GM12878 (cell line): ENCODE measurements at regions not wholly inside any gene's neighbourhood (a gene's known extent, or its start where the extent isn't known, plus 50 kb on each side); places are given as distances from the start of the nearest gene placed in this dataset.
A peak's percentile ranks its signal among the peaks of the same experiment; 100 is the strongest.

ENCODE experiments used
- ATAC-seq: fragments of 200-7000 bp; cut with Tn5 transposase; 3 replicates; pipeline ENCODE4 v1.9.1; 2020; ENCODE audit warnings: mild to moderate bottlenecking, moderate library complexity
- BruUV-seq: library from RNA; stranded (reverse); fragments of 400-500 nt; replicated peaks from 2 replicates; lab custom pipeline; 2021; lab: Mats Ljungman, UMichigan
- CTCF ChIA-PET: fragments of 300-600 bp; sonication (Branson Sonifier 250); formaldehyde crosslinking; extraction: SDS; loops from one replicate; lab custom pipeline; 2021; ENCODE audit warnings: inconsistent platforms; lab: Yijun Ruan, JAX
- POLR2A ChIA-PET: fragments of 350-600 bp; formaldehyde crosslinking; extraction: SDS; loops from one replicate; lab custom pipeline; 2021; ENCODE audit warnings: inconsistent platforms; lab: Charles Lee
- RAD21 ChIA-PET: fragments of 300-600 bp; sonication (Branson Sonifier 250); formaldehyde crosslinking; loops from one replicate; lab custom pipeline; 2023; ENCODE audit warnings: antibody characterized with exemption; ENCODE audit not compliant: unreplicated experiment; lab: Charles Lee
- SMC1A ChIA-PET: fragments of 300-600 bp; sonication (Branson Sonifier 250); formaldehyde crosslinking; loops from one replicate; lab custom pipeline; 2023; ENCODE audit not compliant: unreplicated experiment, uncharacterized antibody; lab: Charles Lee
- DNase-seq: peaks from one replicate; pipeline ENCODE4 v3.0.0-alpha.2; 2011; ENCODE audit warnings: low read depth, low spot score
- FAIRE-seq: peaks from 3 replicates; lab custom pipeline; 2011; peaks lifted over from hg19 to GRCh38; lab: Jason Lieb, UNC
- H2AFZ ChIP-seq: 2 replicates; pipeline ENCODE4 v1.6.0; 2011; ENCODE audit warnings: low read depth, low read length, control low read depth; ENCODE audit not compliant: control insufficient read depth
- H3K27ac ChIP-seq: 2 replicates; pipeline ENCODE4 v1.5.1; 2011; ENCODE audit warnings: control low read depth; ENCODE audit not compliant: control insufficient read depth, insufficient read depth
- H3K27me3 ChIP-seq, 2 experiments: replicated peaks in 1 of 2; 2 replicates each; pipeline versions ENCODE4 v1.6.0 to v1.6.1; 2011; ENCODE audit warnings: low read length in 1 of 2; ENCODE audit not compliant: control insufficient read depth in 2 of 2, insufficient read depth in 2 of 2
- H3K36me3 ChIP-seq, 2 experiments: 2 replicates each; pipeline ENCODE4 v1.5.1; 2011; ENCODE audit warnings: low read length in 1 of 2; ENCODE audit not compliant: control insufficient read depth in 2 of 2, insufficient read depth in 2 of 2
- H3K4me1 ChIP-seq: 2 replicates; pipeline ENCODE4 v1.6.1; 2011; ENCODE audit warnings: mild to moderate bottlenecking, low read length, moderate library complexity, mixed read lengths; ENCODE audit not compliant: control insufficient read depth, insufficient read depth
- H3K4me2 ChIP-seq: 2 replicates; pipeline ENCODE4 v1.6.0; 2011; ENCODE audit warnings: control low read depth; ENCODE audit not compliant: control insufficient read depth, insufficient read depth
- H3K4me3 ChIP-seq: fragments of 200-600 bp; sonication (generic); 2 replicates; pipeline ENCODE4 v1.5.1; 2016
- H3K79me2 ChIP-seq: 2 replicates; pipeline ENCODE4 v1.6.0; 2011; ENCODE audit warnings: low read length; ENCODE audit not compliant: control insufficient read depth, insufficient read depth
- H3K9ac ChIP-seq: 2 replicates; pipeline ENCODE4 v1.8.0; 2011; ENCODE audit warnings: low read length, control low read depth, mixed read lengths; ENCODE audit not compliant: control insufficient read depth, insufficient read depth
- H3K9me3 ChIP-seq: replicated peaks from 3 replicates; pipeline ENCODE4 v1.5.1; 2011; ENCODE audit warnings: mild to moderate bottlenecking, low read length; ENCODE audit not compliant: control insufficient read depth, insufficient read depth
- H4K20me1 ChIP-seq: 2 replicates; pipeline ENCODE4 v1.6.0; 2011; ENCODE audit not compliant: control insufficient read depth, insufficient read depth
- BACH1 ChIP-seq: fragments of 450-650 bp; IDR thresholded peaks from 2 replicates; pipeline ENCODE4 v1.6.1; 2017; ENCODE audit warnings: mild to moderate bottlenecking, borderline replicate concordance
- CBFB ChIP-seq: IDR thresholded peaks from 2 replicates; pipeline ENCODE4 v1.6.1; 2016; ENCODE audit warnings: antibody characterized with exemption, low read depth
- LARP7 ChIP-seq: fragments of 450-650 bp; IDR thresholded peaks from 2 replicates; pipeline ENCODE4 v1.6.1; 2017; ENCODE audit warnings: mild to moderate bottlenecking
- SMAD1 ChIP-seq: fragments of 450-650 bp; IDR thresholded peaks from 2 replicates; pipeline ENCODE4 v1.6.1; 2018; ENCODE audit warnings: mild to moderate bottlenecking, low read depth; ENCODE audit not compliant: partially characterized antibody
- SMAD5 ChIP-seq: IDR thresholded peaks from 2 replicates; pipeline ENCODE4 v1.6.1; 2016; ENCODE audit warnings: antibody characterized with exemption, low read depth
- SMARCA5 ChIP-seq: fragments of 450-650 bp; IDR thresholded peaks from 2 replicates; pipeline ENCODE4 v1.6.1; 2017; ENCODE audit warnings: mild to moderate bottlenecking
- TARDBP ChIP-seq: IDR thresholded peaks from 2 replicates; pipeline ENCODE4 v1.6.1; 2016; ENCODE audit warnings: borderline replicate concordance
- TCF12 ChIP-seq: IDR thresholded peaks from 2 replicates; pipeline ENCODE4 v1.6.1; 2011; ENCODE audit warnings: low read depth, mild to moderate bottlenecking, low read length
- ZBED1 ChIP-seq: IDR thresholded peaks from 2 replicates; pipeline ENCODE4 v1.6.1; 2016; ENCODE audit warnings: borderline replicate concordance
- ZNF274 ChIP-seq: IDR thresholded peaks from one replicate; pipeline ENCODE4 v1.8.0; 2011; ENCODE audit not compliant: insufficient read length, insufficient read depth
- ZSCAN29 ChIP-seq: fragments of 450-650 bp; IDR thresholded peaks from 2 replicates; pipeline ENCODE4 v1.6.1; 2017; ENCODE audit warnings: mild to moderate bottlenecking, moderate library complexity
- WGBS: methylation state at CpG from one replicate; pipeline ENCODE4 v1.1.6; 2016; ENCODE audit warnings: low lambda C conversion rate; ENCODE audit not compliant: insufficient replicate concordance, insufficient coverage; ENCODE audit errors: missing lambda C conversion rate; 5-methylcytosine and 5-hydroxymethylcytosine counted together
- in situ Hi-C: fragments of 300-500 bp; cut with MboI; formaldehyde crosslinking; loops from 9 replicates; pipeline ENCODE4 v1.14.3; 2018; ENCODE audit warnings: mixed read lengths
- intact Hi-C: fragments of 100-400 bp; cut with micrococcal nuclease; formaldehyde crosslinking; loops from one replicate; pipeline ENCODE4 v1.14.2; 2022; ENCODE audit not compliant: unreplicated experiment
- TF ChIP-seq, protein P1 (sequence below): fragments of 450-650 bp; IDR thresholded peaks from 2 replicates; pipeline ENCODE4 v1.6.1; 2017; ENCODE audit warnings: antibody characterized with exemption, mild to moderate bottlenecking, moderate library complexity
- TF ChIP-seq, protein P2 (sequence below): fragments of 450-650 bp; formaldehyde crosslinking; IDR thresholded peaks from 2 replicates; pipeline ENCODE4 v1.4.0; 2022; ENCODE audit warnings: mild to moderate bottlenecking, moderate library complexity

DNA sequence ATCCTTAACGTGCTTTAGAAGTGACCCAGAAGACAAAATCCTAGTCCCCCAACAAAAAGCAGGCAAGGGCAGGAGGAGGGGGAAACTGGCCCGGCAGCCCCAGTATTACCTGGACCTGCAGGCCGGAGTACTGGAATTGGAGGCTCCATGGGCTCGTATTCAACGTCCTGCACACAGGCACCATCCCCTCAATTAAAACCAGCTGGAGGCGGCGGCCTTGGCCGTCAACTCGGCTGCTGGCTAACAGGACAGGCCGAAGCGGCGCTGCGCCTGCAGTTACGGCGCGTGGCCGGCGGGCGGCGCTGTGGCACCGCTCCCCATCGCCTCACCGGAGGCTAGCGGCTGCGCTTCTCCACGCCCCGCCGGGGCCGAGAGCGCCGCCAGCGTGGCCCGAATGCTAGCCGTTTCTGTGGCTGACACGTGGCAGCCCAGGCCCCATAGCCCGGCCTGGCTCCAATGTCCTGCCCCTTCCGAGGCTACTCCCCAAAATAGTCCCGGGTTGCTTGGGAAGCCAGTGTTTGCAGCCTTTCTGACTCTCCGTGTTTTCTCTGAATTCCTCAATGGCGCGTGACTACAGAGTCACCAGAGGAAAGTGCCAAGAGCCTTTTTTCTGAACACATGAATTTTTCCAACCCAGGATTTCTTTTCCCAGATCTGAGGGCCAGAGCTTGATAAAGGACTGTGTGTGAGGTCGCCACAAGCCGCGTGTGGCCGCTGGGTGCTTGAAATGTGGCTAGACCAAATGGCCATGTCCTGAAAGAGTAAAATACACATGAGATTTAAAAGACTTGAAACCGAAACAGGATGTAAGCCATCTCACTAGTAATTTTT is 82.5 kb downstream of the HHIPL2 start (continued):
- TF ChIP-seq, protein P1, sequence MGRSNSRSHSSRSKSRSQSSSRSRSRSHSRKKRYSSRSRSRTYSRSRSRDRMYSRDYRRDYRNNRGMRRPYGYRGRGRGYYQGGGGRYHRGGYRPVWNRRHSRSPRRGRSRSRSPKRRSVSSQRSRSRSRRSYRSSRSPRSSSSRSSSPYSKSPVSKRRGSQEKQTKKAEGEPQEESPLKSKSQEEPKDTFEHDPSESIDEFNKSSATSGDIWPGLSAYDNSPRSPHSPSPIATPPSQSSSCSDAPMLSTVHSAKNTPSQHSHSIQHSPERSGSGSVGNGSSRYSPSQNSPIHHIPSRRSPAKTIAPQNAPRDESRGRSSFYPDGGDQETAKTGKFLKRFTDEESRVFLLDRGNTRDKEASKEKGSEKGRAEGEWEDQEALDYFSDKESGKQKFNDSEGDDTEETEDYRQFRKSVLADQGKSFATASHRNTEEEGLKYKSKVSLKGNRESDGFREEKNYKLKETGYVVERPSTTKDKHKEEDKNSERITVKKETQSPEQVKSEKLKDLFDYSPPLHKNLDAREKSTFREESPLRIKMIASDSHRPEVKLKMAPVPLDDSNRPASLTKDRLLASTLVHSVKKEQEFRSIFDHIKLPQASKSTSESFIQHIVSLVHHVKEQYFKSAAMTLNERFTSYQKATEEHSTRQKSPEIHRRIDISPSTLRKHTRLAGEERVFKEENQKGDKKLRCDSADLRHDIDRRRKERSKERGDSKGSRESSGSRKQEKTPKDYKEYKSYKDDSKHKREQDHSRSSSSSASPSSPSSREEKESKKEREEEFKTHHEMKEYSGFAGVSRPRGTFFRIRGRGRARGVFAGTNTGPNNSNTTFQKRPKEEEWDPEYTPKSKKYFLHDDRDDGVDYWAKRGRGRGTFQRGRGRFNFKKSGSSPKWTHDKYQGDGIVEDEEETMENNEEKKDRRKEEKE, result no peak
- TF ChIP-seq, all 136 proteins: peak for 40

DNA sequence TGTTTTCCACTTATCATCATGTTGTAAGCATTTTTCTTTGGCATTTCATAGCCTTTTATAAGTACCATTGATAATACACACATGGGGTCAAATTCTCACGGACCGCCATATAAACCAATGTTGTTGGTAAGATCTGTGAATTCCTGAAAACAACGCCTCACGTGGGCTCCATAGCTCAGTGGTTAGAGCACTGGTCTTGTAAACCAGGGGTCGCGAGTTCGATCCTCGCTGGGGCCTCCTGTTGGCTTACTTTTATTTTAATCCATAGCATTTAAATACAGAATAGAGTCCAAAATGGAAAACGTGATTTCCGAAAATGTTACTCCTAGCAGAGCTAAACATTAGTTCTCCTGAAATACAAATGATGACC is 83.1 kb downstream of the HHIPL2 start:
- CTCF ChIA-PET, result interaction anchor here (0.6 to 7.0 kb wide), 26 partner anchors 9 to 674 kb away, joined by 3 to 119 read pairs (median 4); partner anchors contain the start of gene TAF1A
- POLR2A ChIA-PET, result no interaction called here
- H3K79me2 ChIP-seq, result no peaks in the 10 kb centered on the region
- peak overlapping the region; percentile 57; the same call in 1 of the 2 replicates for H3K4me3 ChIP-seq
- WGBS, result 2% methylated on average over 10 of the region's 10 CpGs
- H3K27me3 ChIP-seq, result peaks cover 2 to 5% of the 10 kb centered on the region in 2 experiments; a peak in 2 of 4 replicates
- in situ Hi-C loops (loop anchor here (5.0 to 10.0 kb wide), 3 partner anchors 167 to 622 kb away; partner anchors contain the start of genes AIDA and BROX), intact Hi-C loops (loop anchor here (1.0 to 10.0 kb wide), 5 partner anchors 169 to 660 kb away; partner anchors contain the start of genes AIDA and BROX)
- H3K27ac ChIP-seq, result no peak overlapping the region
- no peaks in the 10 kb centered on the region for H3K36me3 ChIP-seq
- peak overlapping the region; percentile 80 for H2AFZ ChIP-seq
- H3K4me1 ChIP-seq, result no peaks in the 10 kb centered on the region
- RAD21 ChIA-PET, result interaction anchor here (0.6 to 4.6 kb wide), 15 partner anchors 10 to 625 kb away, joined by 3 to 50 read pairs (median 4); partner anchors contain the start of genes FAM177B and TAF1A
- peak overlapping the region; percentile 95 for H3K4me2 ChIP-seq
- no peaks in the 10 kb centered on the region for H3K9me3 ChIP-seq
- ATAC-seq (peak; percentile 45), FAIRE-seq (no peak), DNase-seq (peak; percentile 61)
- SMC1A ChIA-PET, result interaction anchor here (0.7 to 2.5 kb wide), 9 partner anchors 9 to 189 kb away, joined by 3 to 37 read pairs (median 5); no protein-coding TSS in a partner anchor
- no peaks in the 10 kb centered on the region for H4K20me1 ChIP-seq
- no TSS peak for BruUV-seq
- peak overlapping the region; percentile 51; the same call in 1 of the 2 replicates for H3K9ac ChIP-seq
- TF ChIP-seq ZNF274 (no peak), CBFB (0 out of 2 replicates have a peak, but pooled peaks have one; percentile 50), SMAD5 (no peak), LARP7 (no peak), BACH1 (no peak), SMAD1 (no peak), TARDBP (peak; percentile 95), ZSCAN29 (0 out of 2 replicates have a peak, but pooled peaks have one; percentile 16), TCF12 (no peak), SMARCA5 (peak; percentile 63; the same call in 1 of the 2 replicates), ZBED1 (no peak)
- TF ChIP-seq, protein P2, sequence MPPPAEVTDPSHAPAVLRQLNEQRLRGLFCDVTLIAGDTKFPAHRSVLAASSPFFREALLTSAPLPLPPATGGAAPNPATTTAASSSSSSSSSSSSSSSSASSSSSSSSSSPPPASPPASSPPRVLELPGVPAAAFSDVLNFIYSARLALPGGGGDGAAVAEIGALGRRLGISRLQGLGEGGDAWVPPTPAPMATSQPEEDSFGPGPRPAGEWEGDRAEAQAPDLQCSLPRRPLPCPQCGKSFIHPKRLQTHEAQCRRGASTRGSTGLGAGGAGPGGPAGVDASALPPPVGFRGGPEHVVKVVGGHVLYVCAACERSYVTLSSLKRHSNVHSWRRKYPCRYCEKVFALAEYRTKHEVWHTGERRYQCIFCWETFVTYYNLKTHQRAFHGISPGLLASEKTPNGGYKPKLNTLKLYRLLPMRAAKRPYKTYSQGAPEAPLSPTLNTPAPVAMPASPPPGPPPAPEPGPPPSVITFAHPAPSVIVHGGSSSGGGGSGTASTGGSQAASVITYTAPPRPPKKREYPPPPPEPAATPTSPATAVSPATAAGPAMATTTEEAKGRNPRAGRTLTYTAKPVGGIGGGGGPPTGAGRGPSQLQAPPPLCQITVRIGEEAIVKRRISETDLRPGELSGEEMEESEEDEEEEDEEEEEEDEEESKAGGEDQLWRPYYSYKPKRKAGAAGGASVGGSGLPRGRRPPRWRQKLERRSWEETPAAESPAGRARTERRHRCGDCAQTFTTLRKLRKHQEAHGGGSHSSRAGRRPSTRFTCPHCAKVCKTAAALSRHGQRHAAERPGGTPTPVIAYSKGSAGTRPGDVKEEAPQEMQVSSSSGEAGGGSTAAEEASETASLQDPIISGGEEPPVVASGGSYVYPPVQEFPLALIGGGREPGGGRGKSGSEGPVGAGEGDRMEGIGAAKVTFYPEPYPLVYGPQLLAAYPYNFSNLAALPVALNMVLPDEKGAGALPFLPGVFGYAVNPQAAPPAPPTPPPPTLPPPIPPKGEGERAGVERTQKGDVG (CRISPR knock-in tag), result no peak
